ENCODE measurements at regions not wholly inside any gene's neighbourhood (a gene's known extent, or its start where the extent isn't known, plus 50 kb on each side); places are given as distances from the start of the nearest gene placed in this dataset.
A peak's percentile ranks its signal among the peaks of the same experiment; 100 is the strongest.

GRCh38 chr2:105593221-105593967, 151.3 kb upstream of the NCK2 start:
- TF ChIP-seq EZH2 (IDR thresholded peaks at IDR 0.05) (no peak), EZH2phosphoT487 (IDR thresholded peaks at IDR 0.05) (no peak)
- TF ChIP-seq, protein P1, sequence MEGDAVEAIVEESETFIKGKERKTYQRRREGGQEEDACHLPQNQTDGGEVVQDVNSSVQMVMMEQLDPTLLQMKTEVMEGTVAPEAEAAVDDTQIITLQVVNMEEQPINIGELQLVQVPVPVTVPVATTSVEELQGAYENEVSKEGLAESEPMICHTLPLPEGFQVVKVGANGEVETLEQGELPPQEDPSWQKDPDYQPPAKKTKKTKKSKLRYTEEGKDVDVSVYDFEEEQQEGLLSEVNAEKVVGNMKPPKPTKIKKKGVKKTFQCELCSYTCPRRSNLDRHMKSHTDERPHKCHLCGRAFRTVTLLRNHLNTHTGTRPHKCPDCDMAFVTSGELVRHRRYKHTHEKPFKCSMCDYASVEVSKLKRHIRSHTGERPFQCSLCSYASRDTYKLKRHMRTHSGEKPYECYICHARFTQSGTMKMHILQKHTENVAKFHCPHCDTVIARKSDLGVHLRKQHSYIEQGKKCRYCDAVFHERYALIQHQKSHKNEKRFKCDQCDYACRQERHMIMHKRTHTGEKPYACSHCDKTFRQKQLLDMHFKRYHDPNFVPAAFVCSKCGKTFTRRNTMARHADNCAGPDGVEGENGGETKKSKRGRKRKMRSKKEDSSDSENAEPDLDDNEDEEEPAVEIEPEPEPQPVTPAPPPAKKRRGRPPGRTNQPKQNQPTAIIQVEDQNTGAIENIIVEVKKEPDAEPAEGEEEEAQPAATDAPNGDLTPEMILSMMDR (IDR thresholded peaks at IDR 0.05): no peak
- Mint-ChIP-seq H3K27ac (peak overlapping the region; percentile 0), H3K4me1 (peaks cover 36% of the 10 kb centered on the region)

GRCh38 chr2:105592288-105592687, 152.4 kb upstream of the NCK2 start:
- Histone ChIP-seq H3K4me1 (peaks cover 3% of the 10 kb centered on the region), H3K27me3 (no peaks in the 10 kb centered on the region), H3F3A (ENCODE audit: low read depth) (no peaks in the 10 kb centered on the region), H3K9me3 (ENCODE audit: low read depth) (no peaks in the 10 kb centered on the region), H4K20me1 (ENCODE audit: low read depth) (no peaks in the 10 kb centered on the region), H3K4me3 (no peak overlapping the region), H3K4me2 (no peak overlapping the region), H2AFZ (replicated peaks) (no peak overlapping the region), H3K9ac (no peak overlapping the region), H3K36me3 (no peaks in the 10 kb centered on the region), H3K27ac (no peak overlapping the region), H3K79me2 (ENCODE audit: low read depth) (no peaks in the 10 kb centered on the region)
- peaks cover 17% of the 10 kb centered on the region for H3K27me3 Mint-ChIP-seq (ENCODE audit: insufficient read depth, low read depth)
- peaks cover 14% of the 10 kb centered on the region for H3K9me3 Mint-ChIP-seq
- H3K4me3 Mint-ChIP-seq: peak overlapping the region; percentile 16
- no peak for DNase-seq (ENCODE audit: low spot score)
- peak overlapping the region; percentile 0 for H3K27ac Mint-ChIP-seq
- H3K4me1 Mint-ChIP-seq: peaks cover 25% of the 10 kb centered on the region
- no peak for TF ChIP-seq EZH2phosphoT487 (IDR thresholded peaks at IDR 0.05)
- TF ChIP-seq, protein P1 (IDR thresholded peaks at IDR 0.05): no peak
- no peak for TF ChIP-seq EZH2 (IDR thresholded peaks at IDR 0.05)
- peaks cover 2% of the 10 kb centered on the region for H3K36me3 Mint-ChIP-seq

More at GRCh38 chr2:105593221-105593967, 151.3 kb upstream of the NCK2 start:
- Histone ChIP-seq H3K79me2 (ENCODE audit: low read depth) (no peaks in the 10 kb centered on the region), H4K20me1 (ENCODE audit: low read depth) (no peaks in the 10 kb centered on the region), H3K9me3 (ENCODE audit: low read depth) (no peaks in the 10 kb centered on the region), H3K27ac (no peak overlapping the region), H3K36me3 (no peaks in the 10 kb centered on the region), H3K4me3 (no peak overlapping the region), H3K4me2 (no peak overlapping the region), H3K27me3 (no peaks in the 10 kb centered on the region), H3K4me1 (peaks cover 8% of the 10 kb centered on the region), H3F3A (ENCODE audit: low read depth) (no peaks in the 10 kb centered on the region), H2AFZ (replicated peaks) (no peak overlapping the region), H3K9ac (no peak overlapping the region)
- H3K27me3 Mint-ChIP-seq (ENCODE audit: insufficient read depth, low read depth): peaks cover 21% of the 10 kb centered on the region
- H3K9me3 Mint-ChIP-seq: peaks cover 14% of the 10 kb centered on the region
- H3K36me3 Mint-ChIP-seq: peaks cover 2% of the 10 kb centered on the region
- no peak overlapping the region for H3K4me3 Mint-ChIP-seq
- DNase-seq (ENCODE audit: low spot score): no peak

DNA sequence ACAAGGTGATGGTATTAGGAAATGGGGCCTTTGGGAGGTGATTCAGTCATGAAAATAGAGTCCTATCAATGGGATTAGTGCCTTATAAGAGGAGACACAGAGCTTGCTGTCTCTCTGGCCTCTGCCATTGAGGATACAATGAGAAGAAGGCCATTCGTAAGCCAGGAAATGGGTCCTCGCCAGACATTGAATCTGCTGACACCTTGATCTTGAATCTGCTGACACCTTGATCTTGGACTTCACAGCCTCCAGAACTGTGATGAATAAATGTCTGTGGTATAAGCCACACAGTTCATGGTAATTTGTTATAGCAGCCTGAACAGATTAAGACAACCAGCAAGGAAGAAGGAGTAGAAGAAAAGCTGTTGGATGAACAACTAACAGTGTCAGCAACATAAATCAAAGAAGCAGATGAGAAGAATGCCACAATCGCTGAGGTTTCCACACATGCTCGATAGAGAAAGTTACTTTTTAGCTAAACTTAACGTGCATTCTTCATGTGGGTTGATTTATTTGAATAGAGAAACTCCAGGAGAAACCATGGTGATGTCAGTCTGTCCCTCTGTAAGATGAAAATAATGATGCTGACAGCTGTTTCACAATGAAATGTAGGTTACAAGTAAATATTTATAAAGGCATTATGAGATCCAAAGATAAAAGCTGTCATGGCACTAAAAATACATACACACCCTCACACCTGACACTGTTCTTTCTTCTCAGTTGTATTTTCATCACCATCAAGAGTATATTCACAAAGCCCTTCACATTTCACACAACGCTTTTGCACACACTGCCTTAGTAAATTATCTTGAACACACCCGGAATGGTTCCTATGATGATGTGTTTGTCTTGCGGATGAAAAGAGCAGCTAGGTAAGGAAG, 153.7 kb upstream of the NCK2 start:
- H3K9me3 Mint-ChIP-seq: peaks cover 15% of the 10 kb centered on the region
- H3K4me3 Mint-ChIP-seq: no peak overlapping the region
- no peak overlapping the region for H3K27ac Mint-ChIP-seq

More for the DNA sequence above, 153.7 kb upstream of the NCK2 start:
- no peaks in the 10 kb centered on the region for H3K79me2 ChIP-seq (ENCODE audit: low read depth)
- TF ChIP-seq, protein P1 (IDR thresholded peaks at IDR 0.05): no peak
- TF ChIP-seq EZH2phosphoT487 (IDR thresholded peaks at IDR 0.05) (no peak), EZH2 (IDR thresholded peaks at IDR 0.05) (no peak)
- no peaks in the 10 kb centered on the region for H4K20me1 ChIP-seq (ENCODE audit: low read depth)
- H3K27me3 Mint-ChIP-seq (ENCODE audit: insufficient read depth, low read depth): peaks cover 12% of the 10 kb centered on the region
- no peaks in the 10 kb centered on the region for H3K4me1 ChIP-seq
- H3K36me3 ChIP-seq: no peaks in the 10 kb centered on the region
- no peak overlapping the region for H3K4me2 ChIP-seq
- no peaks in the 10 kb centered on the region for H3F3A ChIP-seq (ENCODE audit: low read depth)
- H3K9ac ChIP-seq: no peak overlapping the region
- peaks cover 18% of the 10 kb centered on the region for H3K4me1 Mint-ChIP-seq
- H3K4me3 ChIP-seq: no peak overlapping the region
- no peaks in the 10 kb centered on the region for H3K27me3 ChIP-seq
- peaks cover 2% of the 10 kb centered on the region for H3K36me3 Mint-ChIP-seq
- H2AFZ ChIP-seq (replicated peaks): no peak overlapping the region
- DNase-seq (ENCODE audit: low spot score): no peak
- no peak overlapping the region for H3K27ac ChIP-seq
- no peaks in the 10 kb centered on the region for H3K9me3 ChIP-seq (ENCODE audit: low read depth)
